Epithelial cell of proximal tubule (primary cell): ENCODE measurements at regions not wholly inside any gene's neighbourhood (a gene's known extent, or its start where the extent isn't known, plus 50 kb on each side); places are given as distances from the start of the nearest gene placed in this dataset.

Experiments
- DNase-seq: peaks from one replicate; pipeline ENCODE4 v3.0.0-alpha.2; 2011; ENCODE audit warnings: low read depth
- H3K4me3 ChIP-seq: 2 replicates; pipeline ENCODE4 v1.5.1; 2011; ENCODE audit warnings: low read depth, mild to moderate bottlenecking, low read length
- TF ChIP-seq, protein P1 (sequence below): conservative IDR thresholded peaks from 2 replicates; pipeline ENCODE4 v1.5.1; 2012; ENCODE audit warnings: low read depth, mild to moderate bottlenecking, low read length

DNA sequence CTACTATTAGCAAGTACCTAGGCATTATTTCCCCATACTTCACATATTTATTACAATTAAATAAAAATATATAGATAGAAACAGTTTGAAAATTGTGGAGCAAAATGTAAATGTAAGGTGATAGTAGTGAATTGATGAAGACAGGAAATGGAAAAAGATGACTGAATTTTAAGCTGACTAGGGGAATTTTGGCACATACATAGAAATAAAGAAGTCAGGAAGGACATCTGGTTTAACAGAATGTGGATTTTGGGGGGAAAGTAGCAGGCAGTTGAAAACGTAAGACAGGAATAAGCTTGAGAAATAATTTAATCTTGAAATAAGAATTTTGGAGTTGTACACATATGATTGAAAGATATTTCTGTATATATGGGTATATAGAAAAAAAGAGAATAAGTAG, 701.7 kb upstream of the CITED2 start:
- DNase-seq = no peak
- TF ChIP-seq, protein P1, sequence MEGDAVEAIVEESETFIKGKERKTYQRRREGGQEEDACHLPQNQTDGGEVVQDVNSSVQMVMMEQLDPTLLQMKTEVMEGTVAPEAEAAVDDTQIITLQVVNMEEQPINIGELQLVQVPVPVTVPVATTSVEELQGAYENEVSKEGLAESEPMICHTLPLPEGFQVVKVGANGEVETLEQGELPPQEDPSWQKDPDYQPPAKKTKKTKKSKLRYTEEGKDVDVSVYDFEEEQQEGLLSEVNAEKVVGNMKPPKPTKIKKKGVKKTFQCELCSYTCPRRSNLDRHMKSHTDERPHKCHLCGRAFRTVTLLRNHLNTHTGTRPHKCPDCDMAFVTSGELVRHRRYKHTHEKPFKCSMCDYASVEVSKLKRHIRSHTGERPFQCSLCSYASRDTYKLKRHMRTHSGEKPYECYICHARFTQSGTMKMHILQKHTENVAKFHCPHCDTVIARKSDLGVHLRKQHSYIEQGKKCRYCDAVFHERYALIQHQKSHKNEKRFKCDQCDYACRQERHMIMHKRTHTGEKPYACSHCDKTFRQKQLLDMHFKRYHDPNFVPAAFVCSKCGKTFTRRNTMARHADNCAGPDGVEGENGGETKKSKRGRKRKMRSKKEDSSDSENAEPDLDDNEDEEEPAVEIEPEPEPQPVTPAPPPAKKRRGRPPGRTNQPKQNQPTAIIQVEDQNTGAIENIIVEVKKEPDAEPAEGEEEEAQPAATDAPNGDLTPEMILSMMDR = no peak

DNA sequence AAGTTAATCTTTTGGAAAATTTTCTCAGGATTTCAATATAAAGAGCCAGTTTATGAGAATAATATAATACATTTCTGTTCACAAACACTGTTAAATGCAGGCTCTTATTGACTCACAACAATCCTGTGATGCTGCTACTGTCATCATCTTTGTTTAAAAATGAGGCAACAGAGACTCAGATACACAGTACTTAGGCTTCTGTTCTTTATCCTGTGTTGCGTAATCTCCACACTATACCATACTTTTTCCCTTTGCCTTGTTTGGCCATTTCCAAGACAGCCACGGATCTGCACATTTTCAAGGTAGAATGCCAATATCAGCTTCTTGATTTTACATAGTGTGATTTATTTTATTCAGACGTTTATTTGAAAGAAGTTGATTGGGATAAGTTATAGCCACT, 699.0 kb upstream of the CITED2 start:
- TF ChIP-seq, protein P1 = no peak
- DNase-seq = no peak
- no peak overlapping the region for H3K4me3 ChIP-seq

More for the DNA sequence above, 701.7 kb upstream of the CITED2 start:
- no peak overlapping the region for H3K4me3 ChIP-seq

DNA sequence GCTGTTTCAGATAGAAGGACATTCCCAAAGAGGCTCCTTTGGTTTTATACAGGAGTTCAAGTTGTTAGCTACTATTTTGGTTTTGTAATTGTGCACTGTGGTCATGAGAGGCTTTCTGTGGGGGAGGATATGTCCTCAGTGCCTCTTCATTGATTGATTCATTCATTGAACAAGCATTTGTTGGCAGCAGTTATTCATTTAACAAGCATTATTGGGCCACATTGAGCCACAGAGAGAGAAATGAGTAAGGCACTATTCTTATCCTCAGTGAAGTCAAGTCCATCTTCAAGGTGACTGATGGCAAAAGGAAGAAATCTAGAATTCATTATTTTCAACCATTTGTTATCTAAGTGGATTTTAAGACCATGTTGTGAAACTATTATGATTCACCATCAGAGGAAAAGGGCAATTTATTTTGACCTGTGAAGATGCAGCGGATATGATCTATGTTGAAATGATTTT, 697.2 kb upstream of the CITED2 start:
- H3K4me3 ChIP-seq = no peak overlapping the region
- TF ChIP-seq, protein P1 = no peak
- DNase-seq = peak; percentile 64

DNA sequence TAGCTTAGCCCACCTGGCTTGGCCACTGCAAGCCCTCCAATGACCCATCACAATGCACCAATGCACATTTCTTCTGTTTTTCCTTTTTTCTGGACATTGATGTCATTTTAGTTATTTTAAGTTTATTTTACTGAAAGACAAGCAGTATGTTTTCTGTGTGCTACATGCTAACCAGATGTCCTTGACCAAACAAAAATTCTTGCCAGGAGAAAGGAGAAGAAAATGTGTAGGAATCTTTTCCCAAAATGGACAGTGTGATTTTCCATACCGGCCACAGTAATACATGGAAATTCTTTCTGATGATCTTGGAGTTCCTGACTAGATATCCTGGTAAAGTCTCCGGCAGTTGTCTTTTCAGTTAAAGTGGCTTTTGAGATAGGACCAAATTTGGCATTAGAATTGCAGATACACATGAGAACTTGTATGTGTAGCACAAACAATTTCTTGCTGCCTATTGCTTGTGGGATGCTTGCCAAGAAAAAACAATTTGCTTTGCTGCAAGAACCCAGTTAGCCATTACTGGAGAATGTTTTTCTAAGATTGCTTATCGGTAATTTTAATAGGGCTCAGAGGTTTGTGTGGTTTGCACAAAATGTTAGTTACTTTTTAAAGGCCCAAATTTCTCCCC, 696.5 kb upstream of the CITED2 start:
- TF ChIP-seq, protein P1 = no peak
- H3K4me3 ChIP-seq = no peak overlapping the region
- DNase-seq = no peak

DNA sequence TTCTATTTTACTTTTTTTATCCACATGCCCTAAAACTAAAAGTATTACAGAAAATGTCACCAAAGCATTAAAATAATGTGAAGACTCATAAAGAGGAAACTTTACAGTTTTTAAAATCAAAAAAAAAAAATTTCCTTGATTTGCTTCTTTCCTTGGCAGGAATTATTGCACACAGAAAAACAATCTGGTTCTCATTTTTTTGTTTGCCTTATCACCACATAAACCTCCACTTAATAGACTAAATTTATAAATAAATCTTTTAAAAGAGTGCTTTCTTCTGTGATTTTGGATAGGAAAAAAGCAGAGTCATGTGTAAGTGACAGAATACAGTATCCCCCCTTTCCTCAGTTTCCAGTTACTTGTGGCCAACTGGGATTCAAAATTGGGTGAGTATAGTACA, 695.1 kb upstream of the CITED2 start:
- H3K4me3 ChIP-seq = no peak overlapping the region
- TF ChIP-seq, protein P1 = no peak
- no peak for DNase-seq

DNA sequence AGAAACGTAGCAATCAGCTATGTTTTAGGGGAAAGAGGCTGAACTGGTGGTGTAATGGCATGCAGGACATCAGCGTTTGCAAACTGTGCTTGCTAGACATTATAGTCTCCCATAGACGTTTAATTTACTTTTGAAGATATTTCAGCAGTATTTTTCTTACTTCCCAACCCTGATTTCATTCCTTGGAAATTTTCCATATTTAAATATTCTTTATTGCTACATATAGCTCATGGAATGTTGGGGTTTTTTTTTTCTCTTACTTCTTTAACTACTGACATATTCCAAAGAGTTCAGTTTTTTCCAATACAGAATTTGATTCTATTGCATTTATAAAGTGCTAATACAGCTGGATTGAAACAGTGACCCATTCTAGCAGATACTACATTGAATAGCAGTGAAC, 694.4 kb upstream of the CITED2 start:
- TF ChIP-seq, protein P1 = no peak
- DNase-seq = no peak

DNA sequence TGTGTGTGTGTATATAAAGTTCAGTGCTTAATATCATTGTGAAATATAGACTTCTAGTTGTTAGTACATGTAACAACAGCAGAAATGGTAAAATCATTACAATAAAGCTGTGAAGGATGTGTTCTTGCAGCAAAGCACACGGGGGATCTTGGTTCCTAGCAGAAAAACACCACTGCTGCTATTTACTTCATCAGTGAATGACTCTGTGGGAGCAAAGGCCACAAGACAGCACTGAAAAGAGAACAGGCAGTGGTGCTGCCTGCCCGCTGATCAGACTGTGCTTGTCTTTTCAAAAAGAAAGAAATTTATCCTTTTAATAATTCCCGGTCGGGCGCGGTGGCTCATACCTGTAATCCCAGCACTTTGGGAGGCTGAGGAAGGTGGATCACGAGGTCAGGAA, 689.9 kb upstream of the CITED2 start:
- TF ChIP-seq, protein P1 = peak; percentile 5
- no peak for DNase-seq
- peak overlapping the region; percentile 17 for H3K4me3 ChIP-seq

More for the DNA sequence above, 694.4 kb upstream of the CITED2 start:
- no peak overlapping the region for H3K4me3 ChIP-seq
